Fibroblast of pulmonary artery (primary cell): ENCODE measurements at regions not wholly inside any gene's neighbourhood (a gene's known extent, or its start where the extent isn't known, plus 50 kb on each side); places are given as distances from the start of the nearest gene placed in this dataset.

Experiments used
- DNase-seq: peaks from one replicate; pipeline ENCODE4 v3.0.0-alpha.2; 2010; ENCODE audit warnings: low read depth
- H3K4me3 ChIP-seq: replicated peaks from 2 replicates; pipeline ENCODE4 v1.5.1; 2011; ENCODE audit warnings: low read depth, mild to moderate bottlenecking, control low read depth, low read length, moderate library complexity
- TF ChIP-seq, protein P1 (sequence below): IDR thresholded peaks from 2 replicates; pipeline ENCODE4 v1.5.1; 2011; ENCODE audit warnings: mild to moderate bottlenecking, control low read depth, low read length, inconsistent platforms; ENCODE audit errors: missing control alignments

DNA sequence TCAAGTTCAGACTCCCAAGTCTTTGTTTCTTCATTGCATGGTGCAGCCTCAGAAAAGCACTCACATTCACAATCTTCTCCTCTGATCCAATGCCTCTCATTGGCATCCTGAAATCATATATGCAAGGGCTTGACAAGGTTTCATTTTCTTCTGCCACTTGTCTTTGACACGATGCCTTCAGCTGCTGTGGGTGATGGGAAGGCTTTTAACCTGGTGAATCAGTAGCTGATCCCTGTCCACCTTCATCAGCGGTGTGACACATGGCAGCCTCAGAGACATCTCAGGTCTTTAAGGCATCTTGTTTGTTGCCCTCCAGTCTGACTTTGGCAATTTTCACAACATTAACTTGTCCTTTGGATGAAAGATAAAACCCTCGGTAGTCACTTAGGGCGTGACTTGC, 147.2 kb downstream of the PRELID2 start:
- no peak for DNase-seq
- TF ChIP-seq, protein P1, sequence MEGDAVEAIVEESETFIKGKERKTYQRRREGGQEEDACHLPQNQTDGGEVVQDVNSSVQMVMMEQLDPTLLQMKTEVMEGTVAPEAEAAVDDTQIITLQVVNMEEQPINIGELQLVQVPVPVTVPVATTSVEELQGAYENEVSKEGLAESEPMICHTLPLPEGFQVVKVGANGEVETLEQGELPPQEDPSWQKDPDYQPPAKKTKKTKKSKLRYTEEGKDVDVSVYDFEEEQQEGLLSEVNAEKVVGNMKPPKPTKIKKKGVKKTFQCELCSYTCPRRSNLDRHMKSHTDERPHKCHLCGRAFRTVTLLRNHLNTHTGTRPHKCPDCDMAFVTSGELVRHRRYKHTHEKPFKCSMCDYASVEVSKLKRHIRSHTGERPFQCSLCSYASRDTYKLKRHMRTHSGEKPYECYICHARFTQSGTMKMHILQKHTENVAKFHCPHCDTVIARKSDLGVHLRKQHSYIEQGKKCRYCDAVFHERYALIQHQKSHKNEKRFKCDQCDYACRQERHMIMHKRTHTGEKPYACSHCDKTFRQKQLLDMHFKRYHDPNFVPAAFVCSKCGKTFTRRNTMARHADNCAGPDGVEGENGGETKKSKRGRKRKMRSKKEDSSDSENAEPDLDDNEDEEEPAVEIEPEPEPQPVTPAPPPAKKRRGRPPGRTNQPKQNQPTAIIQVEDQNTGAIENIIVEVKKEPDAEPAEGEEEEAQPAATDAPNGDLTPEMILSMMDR: no peak
- H3K4me3 ChIP-seq: no peak overlapping the region

DNA sequence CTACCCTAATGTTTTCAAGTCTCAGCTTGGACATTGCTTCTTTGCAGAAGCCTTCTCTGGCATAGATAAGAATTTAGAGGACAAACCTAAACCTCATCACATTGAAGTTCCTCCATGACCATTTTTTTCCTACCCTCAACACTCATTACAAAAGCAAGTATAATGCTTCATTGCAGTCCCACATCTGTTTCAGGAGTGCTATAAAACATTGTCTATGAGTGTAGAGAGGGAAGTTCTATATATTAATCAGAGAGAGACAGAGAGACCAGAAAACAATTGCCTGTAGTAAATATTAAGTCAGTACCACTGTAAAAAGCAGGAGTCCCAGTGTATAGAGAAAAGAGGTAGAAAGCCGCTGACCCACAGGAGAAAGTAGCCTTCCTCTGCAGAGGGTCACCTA, 149.7 kb downstream of the PRELID2 start:
- no peak overlapping the region for H3K4me3 ChIP-seq
- no peak for DNase-seq
- TF ChIP-seq, protein P1: no peak

DNA sequence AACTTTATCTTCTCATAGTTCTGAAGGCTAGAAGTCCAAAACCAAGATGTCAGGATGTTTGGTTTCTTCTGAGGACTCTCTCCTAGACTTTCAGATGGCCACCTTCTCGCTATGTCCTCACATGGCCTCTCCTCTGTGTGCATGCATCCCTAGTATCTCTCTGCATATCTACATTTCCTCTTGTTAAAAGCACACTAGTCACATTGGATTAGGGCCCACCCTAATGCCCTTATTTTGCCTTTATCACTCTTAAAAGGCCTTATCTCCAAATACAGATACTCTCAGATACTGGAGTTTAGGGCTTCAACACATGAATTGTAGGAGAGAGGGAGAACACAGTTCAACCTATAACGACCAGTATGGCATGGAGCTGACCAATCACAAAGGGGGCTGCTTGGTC, 151.7 kb downstream of the PRELID2 start:
- TF ChIP-seq, protein P1: no peak
- DNase-seq: no peak

DNA sequence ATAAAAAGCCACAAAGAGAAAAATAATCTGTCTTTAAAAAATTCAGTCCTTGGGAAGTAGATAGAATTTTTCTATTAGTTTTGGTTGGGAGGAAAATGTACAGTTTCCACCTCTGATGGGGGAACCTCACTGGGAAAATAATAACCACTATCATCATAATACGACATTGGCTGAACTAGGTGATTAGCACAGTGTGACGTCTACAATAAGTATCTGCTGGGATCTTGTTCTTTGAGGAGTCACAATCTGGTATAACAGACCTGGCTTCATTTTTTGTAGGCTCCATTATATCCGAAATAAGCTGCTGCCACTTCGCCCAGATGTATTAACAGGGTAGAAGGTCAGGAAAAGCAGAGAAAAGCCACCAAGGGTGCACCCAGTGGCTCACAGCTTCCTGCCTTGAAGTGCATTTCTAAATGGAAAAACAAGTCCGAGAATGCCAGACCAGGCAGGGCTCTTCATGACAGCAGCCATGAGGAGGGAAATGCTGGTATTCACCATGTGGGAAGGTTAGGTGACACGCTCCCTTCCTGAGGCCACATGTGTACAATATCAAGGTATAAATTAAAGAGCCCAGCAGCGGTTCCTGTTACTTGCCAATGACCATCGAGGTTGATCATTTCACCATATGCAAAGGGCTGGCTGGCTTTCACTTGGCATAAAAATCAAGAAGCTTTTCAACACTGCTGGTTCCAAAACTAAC, 152.8 kb downstream of the PRELID2 start:
- no peak for DNase-seq
- no peak overlapping the region for H3K4me3 ChIP-seq
- TF ChIP-seq, protein P1: no peak

More for the DNA sequence above, 151.7 kb downstream of the PRELID2 start:
- no peak overlapping the region for H3K4me3 ChIP-seq

DNA sequence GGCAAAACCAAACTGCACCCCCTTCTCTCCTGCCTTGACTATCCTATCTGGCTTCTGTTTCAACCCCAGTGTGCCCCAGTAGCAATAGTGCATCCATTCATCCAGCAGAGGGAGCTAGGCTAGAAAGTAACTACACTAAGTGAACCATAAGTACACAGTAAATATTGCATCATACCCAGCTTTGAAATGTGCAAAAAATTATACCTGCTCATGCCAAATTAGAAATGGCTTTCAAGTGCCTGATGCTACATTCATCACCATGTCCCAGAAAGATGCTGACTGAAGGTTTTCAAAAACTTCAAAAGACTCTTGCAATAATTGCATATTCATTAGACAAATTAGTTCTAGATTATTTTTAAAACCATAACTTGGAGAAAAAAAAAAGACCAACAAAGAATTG, 153.5 kb downstream of the PRELID2 start:
- no peak overlapping the region for H3K4me3 ChIP-seq
- peak; percentile 84 for DNase-seq
- TF ChIP-seq, protein P1: no peak

DNA sequence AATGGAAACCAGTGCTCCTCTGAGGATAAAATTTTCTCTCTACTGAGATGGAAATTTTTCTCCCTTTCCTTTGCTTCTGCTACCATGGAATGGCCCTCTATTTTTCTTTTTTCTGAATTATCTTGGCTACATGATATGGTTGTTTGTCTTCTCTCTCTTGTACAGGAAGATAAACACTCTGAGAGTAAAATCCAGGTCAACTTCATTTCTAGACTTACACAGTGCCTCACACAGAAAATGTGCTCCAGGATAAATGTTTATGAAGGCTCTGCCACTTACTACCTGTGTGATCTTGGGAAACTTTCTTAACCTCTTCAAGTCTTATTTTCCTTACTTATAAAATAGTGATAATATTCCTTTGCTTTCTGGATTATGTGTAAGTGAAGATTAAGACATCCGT, 153.9 kb downstream of the PRELID2 start:
- TF ChIP-seq, protein P1: no peak
- H3K4me3 ChIP-seq: no peak overlapping the region
- no peak for DNase-seq

DNA sequence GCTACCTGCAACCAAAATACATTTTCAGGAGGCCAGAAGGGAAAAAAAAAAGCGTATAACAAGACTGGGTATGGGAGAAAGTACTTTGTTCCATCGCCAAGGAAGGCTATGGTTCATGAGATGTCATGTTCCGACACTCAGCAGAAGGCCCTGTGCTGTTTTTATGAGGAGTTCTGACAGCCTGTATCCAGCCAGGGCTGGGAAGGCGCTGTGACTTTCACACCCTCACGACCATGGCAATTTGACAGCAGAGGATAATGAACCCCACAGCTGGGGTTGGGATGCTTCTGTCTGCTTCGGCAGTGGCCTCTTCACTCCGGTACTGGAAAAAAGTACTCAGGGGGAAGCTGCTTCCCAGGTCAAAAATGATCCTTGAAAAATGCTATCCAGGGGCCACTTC, 154.4 kb downstream of the PRELID2 start:
- TF ChIP-seq, protein P1: no peak
- DNase-seq: no peak
- no peak overlapping the region for H3K4me3 ChIP-seq
